ENCODE measurements at regions not wholly inside any gene's neighbourhood (a gene's known extent, or its start where the extent isn't known, plus 50 kb on each side); places are given as distances from the start of the nearest gene placed in this dataset.
A peak's percentile ranks its signal among the peaks of the same experiment; 100 is the strongest.

DNA sequence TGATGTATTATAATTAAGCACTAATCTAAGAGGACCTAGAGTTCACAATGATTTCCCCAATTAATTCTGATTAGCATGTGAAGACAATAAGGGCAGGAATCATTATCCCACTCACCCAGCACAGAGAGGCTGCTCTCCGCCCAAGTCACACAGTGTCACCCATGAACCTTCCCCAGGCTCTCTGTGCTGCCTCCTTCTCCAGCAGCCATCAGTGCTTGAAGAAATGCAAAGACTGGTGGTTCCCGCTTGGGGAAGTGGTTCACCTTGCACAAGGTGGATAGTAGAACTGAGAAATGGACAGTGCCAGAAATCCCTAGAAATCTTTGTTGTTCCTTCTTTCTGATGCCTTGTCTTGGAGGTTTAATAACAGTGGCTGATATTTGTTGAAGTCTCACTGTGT, 401.3 kb downstream of the QKI start:
- H3K27ac Mint-ChIP-seq = no peak overlapping the region
- H3K27me3 Mint-ChIP-seq = peaks cover 10% of the 10 kb centered on the region
- no peak overlapping the region for H3K4me3 Mint-ChIP-seq
- ATAC-seq (replicated peaks) = no peak
- H3K36me3 Mint-ChIP-seq (ENCODE audit: low read depth) = no peaks in the 10 kb centered on the region
- no peaks in the 10 kb centered on the region for H3K4me1 Mint-ChIP-seq
- peaks cover 4% of the 10 kb centered on the region for H3K9me3 Mint-ChIP-seq

DNA sequence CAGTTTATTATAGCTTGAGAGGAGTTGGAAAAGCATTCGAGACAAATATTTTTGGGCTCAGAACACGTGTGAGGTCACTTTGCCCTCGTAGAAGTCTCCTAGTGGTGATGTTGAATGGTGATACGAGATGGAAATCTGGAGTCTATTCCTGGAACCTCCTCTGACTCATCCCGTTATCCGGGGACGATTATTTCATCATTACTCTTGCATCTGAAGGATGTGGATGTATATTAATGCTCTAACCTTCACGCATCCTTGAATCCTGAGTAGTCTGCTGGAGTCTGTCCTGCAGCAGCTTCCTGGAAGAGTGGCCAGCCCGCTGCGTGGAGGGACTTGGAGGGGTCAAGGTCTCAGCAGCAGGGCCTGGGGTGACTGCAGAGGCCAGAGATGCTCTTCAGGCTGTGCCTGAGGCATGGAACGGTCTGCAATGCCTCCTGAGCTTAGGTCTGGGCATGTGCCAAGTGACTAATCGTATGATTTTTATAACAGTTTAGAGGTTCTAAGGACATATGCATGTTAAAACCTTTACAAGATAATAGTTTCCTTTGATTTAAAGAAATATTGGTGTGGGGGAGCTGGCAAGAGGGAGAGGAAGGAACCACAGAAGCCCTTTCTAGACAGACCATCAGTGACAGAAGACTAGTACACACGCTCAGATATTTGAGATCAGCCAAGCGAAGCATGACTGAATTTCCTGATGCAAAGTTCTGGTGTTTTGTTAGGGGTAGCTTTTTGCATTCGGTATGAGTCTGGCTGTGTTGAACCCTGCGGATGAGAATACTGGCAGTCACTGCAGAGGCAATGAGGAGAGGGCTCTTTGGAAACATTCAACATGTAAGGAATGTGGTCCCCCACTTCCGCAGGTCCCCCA, 400.2 kb downstream of the QKI start:
- H3K4me1 Mint-ChIP-seq = no peaks in the 10 kb centered on the region
- no peak overlapping the region for H3K27ac Mint-ChIP-seq
- H3K36me3 Mint-ChIP-seq (ENCODE audit: low read depth) = no peaks in the 10 kb centered on the region
- no peaks in the 10 kb centered on the region for H3K9me3 Mint-ChIP-seq
- H3K4me3 Mint-ChIP-seq = no peak overlapping the region
- peaks cover 10% of the 10 kb centered on the region for H3K27me3 Mint-ChIP-seq
- ATAC-seq (replicated peaks) = no peak

DNA sequence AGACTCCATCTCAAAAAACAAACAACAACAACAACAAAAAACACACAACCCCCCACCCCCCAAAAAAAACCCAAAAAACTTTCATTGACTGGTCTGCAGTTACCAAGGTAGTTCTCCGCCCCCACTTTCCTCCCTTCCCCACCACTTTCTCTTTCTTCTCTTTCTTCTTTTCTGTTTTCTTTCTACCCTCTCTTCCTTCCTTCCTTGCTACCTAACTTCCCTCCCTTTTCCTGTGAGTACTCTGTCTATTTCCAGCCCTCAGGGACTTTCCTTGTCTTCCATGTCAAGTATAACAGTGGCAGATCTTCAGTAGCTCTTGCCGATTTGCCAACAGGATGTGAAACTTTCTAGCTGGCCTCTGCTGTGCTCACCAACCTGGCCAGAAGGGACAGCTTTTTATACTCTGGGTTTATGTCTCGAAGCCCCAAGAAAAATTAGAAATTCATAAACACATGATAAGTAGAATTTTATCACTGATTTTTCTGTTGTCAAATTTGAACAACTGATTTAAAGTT, 399.5 kb downstream of the QKI start:
- no peak for ATAC-seq (replicated peaks)
- Mint-ChIP-seq H3K27me3 (peaks cover 10% of the 10 kb centered on the region), H3K4me1 (no peaks in the 10 kb centered on the region), H3K36me3 (ENCODE audit: low read depth) (no peaks in the 10 kb centered on the region), H3K4me3 (no peak overlapping the region), H3K9me3 (no peaks in the 10 kb centered on the region), H3K27ac (no peak overlapping the region)

DNA sequence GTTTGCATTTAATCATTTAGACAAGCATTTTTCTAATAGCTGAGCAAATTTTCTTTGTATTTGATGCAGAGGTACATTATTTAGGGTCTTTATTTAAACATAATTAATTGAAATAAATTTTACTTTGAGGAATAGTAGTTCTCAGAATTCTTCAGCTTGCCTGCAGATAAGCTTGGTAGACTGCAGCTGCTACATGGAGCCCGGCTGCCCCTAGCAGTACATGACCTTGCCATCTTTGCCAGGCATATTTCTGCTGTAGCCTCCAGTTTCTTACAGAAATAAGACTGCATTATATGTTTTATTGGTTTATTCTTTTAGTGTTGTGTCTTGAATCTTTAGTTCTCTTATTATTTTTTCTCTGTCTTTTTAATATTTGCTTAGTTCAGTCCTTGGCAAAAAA, 396.8 kb downstream of the QKI start:
- H3K27ac Mint-ChIP-seq = no peak overlapping the region

DNA sequence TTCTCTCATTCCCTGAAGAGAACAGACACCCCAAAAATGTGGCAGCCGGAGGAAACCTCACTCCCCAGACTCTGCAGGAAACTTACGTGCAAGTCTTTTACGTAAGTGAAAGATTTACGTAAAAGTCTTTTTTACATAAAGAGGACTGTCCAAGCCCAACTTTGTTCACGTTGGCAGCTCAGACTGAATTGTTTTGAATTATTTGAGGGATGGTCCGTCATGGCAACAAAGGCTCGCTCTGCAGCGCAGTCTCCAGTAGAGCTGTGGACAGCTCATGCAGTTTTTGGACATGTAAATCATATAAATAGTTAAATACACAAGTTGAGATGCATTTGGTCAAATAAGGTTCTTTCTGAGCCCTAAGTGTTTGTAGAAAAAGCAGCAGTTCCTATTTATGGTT, 394.8 kb downstream of the QKI start:
- H3K9me3 Mint-ChIP-seq = no peaks in the 10 kb centered on the region

More for the DNA sequence above, 396.8 kb downstream of the QKI start:
- no peak overlapping the region for H3K4me3 Mint-ChIP-seq
- no peaks in the 10 kb centered on the region for H3K36me3 Mint-ChIP-seq (ENCODE audit: low read depth)
- H3K9me3 Mint-ChIP-seq = no peaks in the 10 kb centered on the region
- no peaks in the 10 kb centered on the region for H3K4me1 Mint-ChIP-seq
- ATAC-seq (replicated peaks) = no peak
- peaks cover 4% of the 10 kb centered on the region for H3K27me3 Mint-ChIP-seq

DNA sequence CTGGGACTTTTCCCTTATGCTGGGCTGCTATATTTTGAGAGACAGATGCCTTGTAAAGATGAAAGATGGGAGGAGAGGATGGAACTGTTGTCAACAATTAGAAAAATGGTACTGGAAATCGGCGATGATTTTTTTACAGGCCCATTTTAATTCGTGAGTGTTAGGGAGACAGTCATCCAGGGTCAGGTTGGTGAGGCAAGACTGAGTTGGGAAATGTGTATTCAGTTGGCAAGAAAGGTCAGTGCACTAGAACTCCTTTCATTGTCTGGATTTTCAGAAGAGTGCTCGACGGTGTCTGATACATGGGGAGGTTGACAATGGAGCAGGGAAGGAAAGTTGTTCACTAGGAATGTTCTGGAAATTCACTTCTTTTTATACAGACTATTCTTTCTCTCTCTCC, 394.4 kb downstream of the QKI start:
- Mint-ChIP-seq H3K9me3 (no peaks in the 10 kb centered on the region), H3K27me3 (no peaks in the 10 kb centered on the region), H3K27ac (no peak overlapping the region), H3K4me1 (no peaks in the 10 kb centered on the region), H3K4me3 (no peak overlapping the region), H3K36me3 (ENCODE audit: low read depth) (no peaks in the 10 kb centered on the region)
- ATAC-seq (replicated peaks) = no peak

More for the DNA sequence above, 394.8 kb downstream of the QKI start:
- ATAC-seq (replicated peaks) = no peak
- H3K4me1 Mint-ChIP-seq = no peaks in the 10 kb centered on the region
- H3K4me3 Mint-ChIP-seq = no peak overlapping the region
- H3K27me3 Mint-ChIP-seq = no peaks in the 10 kb centered on the region
- no peaks in the 10 kb centered on the region for H3K36me3 Mint-ChIP-seq (ENCODE audit: low read depth)
- no peak overlapping the region for H3K27ac Mint-ChIP-seq

DNA sequence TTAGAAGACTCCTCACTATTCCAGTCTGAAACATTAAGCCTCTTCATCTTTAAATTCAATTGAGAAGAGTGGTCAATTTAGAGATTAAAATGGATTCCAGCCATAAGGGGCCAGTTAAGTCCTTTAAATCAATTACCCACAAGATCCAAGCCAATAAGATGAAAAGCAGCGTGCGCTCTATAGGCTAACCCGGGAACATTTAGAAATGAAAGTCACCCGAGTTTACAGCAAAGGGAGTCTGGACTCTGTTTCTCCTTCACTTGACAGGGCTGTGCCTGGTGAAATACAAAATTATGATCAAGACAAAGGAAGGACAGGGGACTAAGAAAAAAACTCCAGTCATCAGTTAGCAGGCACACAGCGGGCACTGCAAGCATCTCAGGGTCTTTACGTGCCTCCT, 393.7 kb downstream of the QKI start:
- Mint-ChIP-seq H3K36me3 (ENCODE audit: low read depth) (no peaks in the 10 kb centered on the region), H3K27me3 (no peaks in the 10 kb centered on the region), H3K4me3 (no peak overlapping the region), H3K9me3 (no peaks in the 10 kb centered on the region), H3K4me1 (no peaks in the 10 kb centered on the region), H3K27ac (no peak overlapping the region)
- ATAC-seq (replicated peaks) = no peak

DNA sequence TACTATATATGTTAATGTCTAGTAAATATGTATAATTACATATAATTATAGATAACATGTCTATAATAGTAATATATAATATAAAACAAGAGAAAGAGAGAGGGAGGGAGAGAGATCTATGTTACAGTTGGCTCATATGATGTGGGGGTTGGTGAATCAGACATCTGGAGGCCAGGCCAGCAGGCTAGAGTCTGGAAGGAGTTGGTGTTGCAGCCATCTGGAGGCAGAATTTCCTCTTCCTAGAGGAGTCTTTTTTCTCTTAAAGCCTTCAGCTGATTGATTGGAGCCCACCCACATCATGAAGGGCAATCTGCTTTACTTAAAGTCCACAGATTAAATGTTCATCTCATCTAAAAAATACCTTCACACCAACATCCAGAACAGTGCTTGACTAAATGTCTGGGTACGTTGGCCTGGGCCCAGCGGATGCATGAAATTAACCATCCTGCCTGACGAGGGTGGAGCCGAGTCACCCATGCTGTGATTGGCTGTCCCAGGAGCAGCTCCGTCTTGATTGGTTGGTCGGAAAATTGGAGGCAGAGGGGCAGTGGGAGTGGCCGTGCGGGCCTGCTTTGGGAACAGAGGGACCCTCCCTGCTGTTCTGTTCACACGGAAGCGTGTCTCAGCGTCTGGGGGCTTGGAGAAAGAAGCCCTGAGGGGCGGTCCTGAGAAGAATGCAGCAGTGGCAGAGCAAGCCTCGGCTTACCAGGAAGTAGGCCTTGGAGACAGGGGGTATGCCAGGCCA, 392.4 kb downstream of the QKI start:
- Mint-ChIP-seq H3K27ac (no peak overlapping the region), H3K4me1 (no peaks in the 10 kb centered on the region), H3K36me3 (ENCODE audit: low read depth) (no peaks in the 10 kb centered on the region), H3K27me3 (no peaks in the 10 kb centered on the region), H3K9me3 (no peaks in the 10 kb centered on the region), H3K4me3 (no peak overlapping the region)
- no peak for ATAC-seq (replicated peaks)

DNA sequence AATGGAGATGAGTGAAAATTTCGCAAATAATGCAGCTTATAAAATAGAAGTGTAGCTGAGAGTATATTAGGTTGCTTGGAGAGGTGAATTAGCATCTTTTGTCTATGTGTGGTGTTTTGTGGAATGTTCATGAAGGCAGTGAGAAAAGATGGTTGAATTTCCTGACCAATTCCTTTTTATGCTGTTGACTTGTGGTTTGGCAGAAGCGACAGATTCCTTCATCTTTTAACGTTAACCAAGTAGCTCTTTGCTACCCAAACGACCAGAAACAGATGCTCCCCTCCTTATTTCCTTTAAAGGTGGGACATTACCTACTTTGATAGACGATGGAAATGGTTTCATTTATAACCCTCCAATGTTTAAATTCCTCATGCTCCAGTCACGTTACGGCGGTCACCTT, 390.5 kb downstream of the QKI start:
- Mint-ChIP-seq H3K4me3 (no peak overlapping the region), H3K27ac (no peak overlapping the region), H3K9me3 (no peaks in the 10 kb centered on the region), H3K27me3 (no peaks in the 10 kb centered on the region), H3K4me1 (no peaks in the 10 kb centered on the region), H3K36me3 (ENCODE audit: low read depth) (no peaks in the 10 kb centered on the region)
- ATAC-seq (replicated peaks) = no peak

DNA sequence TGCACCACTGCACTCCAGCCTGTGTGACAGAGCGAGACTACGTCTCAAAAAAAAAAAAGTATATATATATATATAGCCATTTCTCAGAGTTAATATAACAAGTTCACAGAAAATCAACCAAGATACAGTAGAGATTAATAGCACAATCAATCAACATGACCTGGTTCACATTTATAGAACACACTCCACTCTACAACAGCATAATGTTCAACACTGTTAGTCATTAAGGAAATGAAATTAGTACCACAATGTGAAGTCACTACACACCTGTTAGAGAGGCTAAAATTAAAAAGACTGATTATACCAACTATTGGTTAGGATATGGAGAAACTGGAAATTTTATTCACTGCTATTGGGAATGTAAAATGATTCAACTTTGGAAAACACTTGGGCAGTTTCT, 387.7 kb downstream of the QKI start:
- H3K36me3 Mint-ChIP-seq (ENCODE audit: low read depth) = no peaks in the 10 kb centered on the region
- H3K27me3 Mint-ChIP-seq = peaks cover 9% of the 10 kb centered on the region
- H3K4me3 Mint-ChIP-seq = no peak overlapping the region
- H3K27ac Mint-ChIP-seq = no peak overlapping the region
- H3K9me3 Mint-ChIP-seq = no peaks in the 10 kb centered on the region
- H3K4me1 Mint-ChIP-seq = no peaks in the 10 kb centered on the region
- no peak for ATAC-seq (replicated peaks)

DNA sequence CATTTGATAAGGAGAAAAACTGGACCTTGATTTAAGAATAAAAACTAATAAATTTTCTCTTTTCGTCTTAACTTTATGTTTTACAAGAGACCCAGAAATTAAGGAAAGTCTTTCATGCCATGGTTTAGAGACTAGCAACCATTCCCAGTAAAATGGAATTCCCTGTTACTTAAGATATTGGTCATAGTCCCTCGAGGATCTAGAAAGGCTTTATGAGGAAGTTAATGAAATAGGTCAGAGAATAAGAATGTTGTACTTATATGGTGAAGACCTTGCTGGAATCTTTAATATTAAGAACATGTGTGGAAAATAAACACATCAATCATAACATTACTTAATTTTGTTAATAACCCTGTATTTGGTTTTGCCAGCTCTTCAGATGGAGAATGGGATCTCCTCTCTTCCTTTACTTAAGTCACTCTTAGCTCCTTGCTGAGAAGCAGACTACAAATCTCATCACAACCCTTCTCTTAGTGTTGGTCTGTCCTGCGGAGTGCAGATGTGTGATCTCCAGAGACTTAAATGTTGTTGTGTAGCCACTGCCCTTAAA, 382.9 kb downstream of the QKI start:
- Mint-ChIP-seq H3K4me3 (no peak overlapping the region), H3K27ac (no peak overlapping the region), H3K9me3 (no peaks in the 10 kb centered on the region), H3K27me3 (peaks cover 25% of the 10 kb centered on the region), H3K36me3 (ENCODE audit: low read depth) (no peaks in the 10 kb centered on the region), H3K4me1 (no peaks in the 10 kb centered on the region)
- no peak for ATAC-seq (replicated peaks)

DNA sequence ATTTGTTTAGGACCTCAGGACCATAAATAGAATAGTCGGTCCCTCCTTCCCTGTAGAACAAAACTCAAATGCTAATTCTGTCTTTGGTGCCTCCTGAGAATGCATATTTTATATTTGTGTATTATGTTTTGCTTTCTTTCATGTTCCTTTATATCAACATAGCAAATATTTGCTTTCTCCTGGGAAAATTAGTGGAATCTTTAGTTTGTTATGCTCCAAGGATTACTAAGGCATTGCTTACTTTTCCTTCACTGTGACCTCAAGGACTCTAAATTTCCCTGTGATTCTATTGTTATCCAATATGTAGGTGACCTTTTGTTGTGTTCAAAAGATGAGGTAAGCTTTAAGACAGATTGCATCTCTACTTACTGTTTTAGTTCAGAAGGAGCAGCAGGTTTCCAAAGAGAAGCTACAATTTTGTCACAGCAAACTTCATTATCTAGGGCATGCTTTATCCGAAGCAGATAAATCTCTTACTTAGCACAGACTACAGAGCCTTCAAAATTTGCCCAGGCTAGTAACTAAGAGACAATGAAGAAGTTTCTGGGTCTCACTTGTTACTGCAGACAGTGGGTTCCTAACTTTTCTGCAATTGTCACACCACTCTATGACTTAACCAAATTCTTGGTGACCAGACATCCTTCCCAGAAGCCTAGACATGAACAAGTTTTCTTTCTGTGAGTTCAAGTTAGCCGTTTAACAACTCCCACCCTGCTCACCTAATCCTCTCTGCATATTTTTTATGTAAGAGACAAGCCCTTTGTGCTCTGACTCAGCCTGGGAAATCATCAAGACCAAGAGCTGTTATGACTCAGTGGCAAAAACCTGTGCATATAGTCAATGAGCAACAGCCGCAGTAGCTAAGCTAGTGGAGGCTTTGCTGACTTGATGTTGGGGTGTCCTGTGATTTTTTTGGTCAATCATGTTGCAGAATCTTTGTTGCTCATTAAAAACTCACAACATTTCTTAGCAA, 378.8 kb downstream of the QKI start:
- H3K4me3 Mint-ChIP-seq = no peak overlapping the region
- no peaks in the 10 kb centered on the region for H3K4me1 Mint-ChIP-seq
- no peaks in the 10 kb centered on the region for H3K9me3 Mint-ChIP-seq
- no peak overlapping the region for H3K27ac Mint-ChIP-seq
- H3K27me3 Mint-ChIP-seq = peaks cover 32% of the 10 kb centered on the region
- no peaks in the 10 kb centered on the region for H3K36me3 Mint-ChIP-seq (ENCODE audit: low read depth)
- peak; percentile 79 for ATAC-seq (replicated peaks)

DNA sequence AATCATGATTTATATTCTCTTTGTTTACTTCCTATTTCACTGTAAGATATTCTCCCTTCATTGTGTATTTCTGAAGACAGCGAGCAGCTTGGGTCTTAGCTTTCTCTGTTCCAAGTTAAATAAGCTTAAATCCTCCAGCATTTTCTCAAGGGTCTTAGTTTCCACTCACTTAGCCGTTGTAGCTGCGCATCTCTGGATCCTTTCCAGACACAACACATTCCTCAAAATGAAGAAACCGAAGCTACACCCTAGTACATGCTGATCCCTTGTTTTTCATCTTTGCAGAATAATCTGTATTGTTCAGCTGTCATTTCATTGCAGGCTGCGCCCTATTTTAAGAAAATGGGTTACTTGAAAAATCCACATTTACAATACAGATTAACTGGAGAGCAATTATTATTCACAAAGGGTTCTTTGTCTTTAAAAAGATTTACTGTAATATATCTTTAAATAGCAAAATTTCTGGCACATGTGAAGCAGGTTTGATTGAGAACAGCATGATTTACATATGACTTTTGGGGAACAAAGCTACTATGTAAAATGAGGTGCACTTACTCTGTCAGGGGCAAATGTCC, 375.8 kb downstream of the QKI start:
- no peaks in the 10 kb centered on the region for H3K9me3 Mint-ChIP-seq
- H3K27ac Mint-ChIP-seq = no peak overlapping the region
- no peak for ATAC-seq (replicated peaks)
- no peaks in the 10 kb centered on the region for H3K4me1 Mint-ChIP-seq
- no peaks in the 10 kb centered on the region for H3K36me3 Mint-ChIP-seq (ENCODE audit: low read depth)
- H3K27me3 Mint-ChIP-seq = peaks cover 26% of the 10 kb centered on the region
- no peak overlapping the region for H3K4me3 Mint-ChIP-seq
